Ishikawa (cell line): ENCODE measurements at regions not wholly inside any gene's neighbourhood (a gene's known extent, or its start where the extent isn't known, plus 50 kb on each side); places are given as distances from the start of the nearest gene placed in this dataset.

Source experiments
- CEBPB ChIP-seq: IDR thresholded peaks from 2 replicates; pipeline ENCODE4 v1.6.1; 2012
- CREB1 ChIP-seq: IDR thresholded peaks from 2 replicates; pipeline ENCODE4 v1.6.1; 2012; ENCODE audit warnings: low read depth
- EGR1 ChIP-seq: IDR thresholded peaks from 2 replicates; pipeline ENCODE4 v1.6.1; 2012
- EP300 ChIP-seq: IDR thresholded peaks from 2 replicates; pipeline ENCODE4 v1.6.1; 2012; ENCODE audit warnings: borderline replicate concordance
- FOXM1 ChIP-seq: IDR thresholded peaks from 2 replicates; pipeline ENCODE4 v1.6.1; 2012; ENCODE audit warnings: low read depth, borderline replicate concordance
- MAX ChIP-seq: IDR thresholded peaks from 2 replicates; pipeline ENCODE4 v1.6.1; 2012
- NFIC ChIP-seq: IDR thresholded peaks from 2 replicates; pipeline ENCODE4 v1.6.1; 2012
- RAD21 ChIP-seq: IDR thresholded peaks from 2 replicates; pipeline ENCODE4 v1.6.1; 2012; ENCODE audit warnings: low read depth
- REST ChIP-seq: IDR thresholded peaks from 2 replicates; pipeline ENCODE4 v1.6.1; 2012; ENCODE audit warnings: low read depth, mild to moderate bottlenecking
- TAF1 ChIP-seq: IDR thresholded peaks from 2 replicates; pipeline ENCODE4 v1.6.1; 2012; ENCODE audit warnings: low read depth, mild to moderate bottlenecking
- TCF12 ChIP-seq: IDR thresholded peaks from 2 replicates; pipeline ENCODE4 v1.6.1; 2012; ENCODE audit warnings: low read depth
- TEAD4 ChIP-seq: IDR thresholded peaks from 2 replicates; pipeline ENCODE4 v1.6.1; 2012
- USF1 ChIP-seq: IDR thresholded peaks from 2 replicates; pipeline ENCODE4 v1.6.1; 2012
- YY1 ChIP-seq: IDR thresholded peaks from 2 replicates; pipeline ENCODE4 v1.6.1; 2012; ENCODE audit warnings: low read depth
- ZBTB7A ChIP-seq: IDR thresholded peaks from 2 replicates; pipeline ENCODE4 v1.6.1; 2012; ENCODE audit warnings: low read depth

GRCh38 chr5:159645179-159645846 is 271.0 kb upstream of the ADRA1B start:
- TF ChIP-seq EP300 (no peak), TAF1 (no peak), MAX (no peak), TEAD4 (no peak), REST (no peak), CEBPB (no peak)

GRCh38 chr5:159650803-159651202 is 265.5 kb upstream of the ADRA1B start:
- TF ChIP-seq FOXM1 (no peak), EP300 (no peak)

- TF ChIP-seq TEAD4: no peak
- TF ChIP-seq USF1: no peak
- no peak for TF ChIP-seq TCF12
- no peak for TF ChIP-seq TAF1
- TF ChIP-seq EP300: no peak
- TF ChIP-seq CREB1: no peak
- TF ChIP-seq YY1: no peak
- no peak for TF ChIP-seq NFIC
- no peak for TF ChIP-seq EGR1
- no peak for TF ChIP-seq RAD21
- TF ChIP-seq FOXM1: no peak
- no peak for TF ChIP-seq ZBTB7A
- no peak for TF ChIP-seq CEBPB
- TF ChIP-seq MAX: no peak
- no peak for TF ChIP-seq REST
Measured at GRCh38 chr5:159655757-159656409, 260.4 kb upstream of the ADRA1B start.

- no peak for TF ChIP-seq NFIC
- no peak for TF ChIP-seq TEAD4
- no peak for TF ChIP-seq ZBTB7A
- no peak for TF ChIP-seq EP300
Measured at GRCh38 chr5:159657298-159657697, 259.0 kb upstream of the ADRA1B start.

GRCh38 chr5:159657771-159658170 is 258.5 kb upstream of the ADRA1B start:
- TF ChIP-seq TCF12 (no peak), TAF1 (no peak), NFIC (no peak), ZBTB7A (no peak), TEAD4 (no peak), YY1 (no peak), EGR1 (no peak), MAX (no peak), REST (no peak), USF1 (no peak), FOXM1 (no peak), CEBPB (no peak), EP300 (no peak)
